OCI-LY1 (cell line): ENCODE measurements at regions not wholly inside any gene's neighbourhood (a gene's known extent, or its start where the extent isn't known, plus 50 kb on each side); places are given as distances from the start of the nearest gene placed in this dataset.

Experiments used
- H2AFZ ChIP-seq: fragments of 200-600 bp; sonication (generic), shearing (Covaris generic); 2 replicates; pipeline ENCODE4 v1.6.0; 2014; ENCODE audit warnings: antibody characterized with exemption, mild to moderate bottlenecking, low read length
- H3F3A ChIP-seq: fragments of 200-600 bp; sonication (generic), shearing (Covaris generic); 2 replicates; pipeline ENCODE4 v1.6.0; 2014; ENCODE audit warnings: mild to moderate bottlenecking, antibody characterized with exemption, low read length, moderate library complexity; ENCODE audit not compliant: insufficient read depth
- H3K27ac ChIP-seq: fragments of 200-600 bp; sonication (generic); 2 replicates; pipeline ENCODE4 v1.5.1; 2014; ENCODE audit warnings: low read length, mixed run types, mild to moderate bottlenecking, low read depth; ENCODE audit not compliant: poor library complexity, severe bottlenecking
- H3K27me3 ChIP-seq: fragments of 200-600 bp; sonication (generic); 2 replicates; pipeline ENCODE4 v1.6.0; 2014; ENCODE audit warnings: antibody characterized with exemption, mild to moderate bottlenecking, low read length, moderate library complexity; ENCODE audit not compliant: insufficient read depth
- H3K36me3 ChIP-seq: fragments of 200-600 bp; sonication (generic); 2 replicates; pipeline ENCODE4 v1.6.1; 2014; ENCODE audit warnings: mild to moderate bottlenecking, antibody characterized with exemption, low read length, moderate library complexity, mixed read lengths; ENCODE audit not compliant: insufficient read depth
- H3K4me1 ChIP-seq: fragments of 200-600 bp; sonication (generic); 2 replicates; pipeline ENCODE4 v1.5.1; 2014; ENCODE audit warnings: mild to moderate bottlenecking, low read length, moderate library complexity; ENCODE audit not compliant: insufficient read depth, severe bottlenecking
- H3K4me2 ChIP-seq: fragments of 200-600 bp; sonication (generic), shearing (Covaris generic); 2 replicates; pipeline ENCODE4 v1.6.1; 2014; ENCODE audit warnings: low read length
- H3K4me3 ChIP-seq: fragments of 200-600 bp; sonication (generic); 2 replicates; pipeline ENCODE4 v1.5.1; 2014; ENCODE audit warnings: low read length, low read depth, mild to moderate bottlenecking, mixed read lengths; ENCODE audit not compliant: poor library complexity, severe bottlenecking
- H3K79me2 ChIP-seq: fragments of 200-600 bp; shearing (Covaris generic); 2 replicates; pipeline ENCODE4 v1.6.1; 2016; ENCODE audit warnings: mixed run types, low read length, mixed read lengths; ENCODE audit not compliant: insufficient read depth
- H3K9ac ChIP-seq: fragments of 200-600 bp; sonication (generic), shearing (Covaris generic); 2 replicates; pipeline ENCODE4 v1.6.1; 2014; ENCODE audit warnings: mild to moderate bottlenecking, low read length, mixed read lengths
- H3K9me2 ChIP-seq: fragments of 200-600 bp; sonication (generic), shearing (Covaris generic); 2 replicates; pipeline ENCODE4 v1.6.1; 2014; ENCODE audit warnings: low read depth, mild to moderate bottlenecking, low read length, mixed read lengths
- H3K9me3 ChIP-seq: fragments of 200-600 bp; shearing (Covaris generic); 2 replicates; pipeline ENCODE4 v1.6.1; 2014; ENCODE audit warnings: low read length, mixed read lengths
- H4K20me1 ChIP-seq: fragments of 200-600 bp; sonication (generic), shearing (Covaris generic); 2 replicates; pipeline ENCODE4 v1.6.0; 2016; ENCODE audit warnings: mild to moderate bottlenecking, low read length; ENCODE audit not compliant: insufficient read depth
- EZH2 ChIP-seq: fragments of 200-600 bp; sonication (generic), shearing (Covaris generic); IDR thresholded peaks from 2 replicates; pipeline ENCODE4 v1.8.0; 2017; ENCODE audit warnings: borderline replicate concordance, mixed run types, mild to moderate bottlenecking, antibody characterized with exemption, low read length, moderate library complexity, mixed read lengths
- TF ChIP-seq, protein P1 (sequence below): fragments of 200-600 bp; sonication (generic), shearing (Covaris generic); IDR thresholded peaks from 2 replicates; pipeline ENCODE4 v1.5.1; 2017; ENCODE audit warnings: mild to moderate bottlenecking, antibody characterized with exemption, low read length, moderate library complexity, mixed read lengths

- no peaks in the 10 kb centered on the region for H3K79me2 ChIP-seq
- H3K4me1 ChIP-seq = no peaks in the 10 kb centered on the region
- H4K20me1 ChIP-seq = no peaks in the 10 kb centered on the region
- H3K4me3 ChIP-seq = no peak overlapping the region
- TF ChIP-seq EZH2 = no peak
- TF ChIP-seq, protein P1, sequence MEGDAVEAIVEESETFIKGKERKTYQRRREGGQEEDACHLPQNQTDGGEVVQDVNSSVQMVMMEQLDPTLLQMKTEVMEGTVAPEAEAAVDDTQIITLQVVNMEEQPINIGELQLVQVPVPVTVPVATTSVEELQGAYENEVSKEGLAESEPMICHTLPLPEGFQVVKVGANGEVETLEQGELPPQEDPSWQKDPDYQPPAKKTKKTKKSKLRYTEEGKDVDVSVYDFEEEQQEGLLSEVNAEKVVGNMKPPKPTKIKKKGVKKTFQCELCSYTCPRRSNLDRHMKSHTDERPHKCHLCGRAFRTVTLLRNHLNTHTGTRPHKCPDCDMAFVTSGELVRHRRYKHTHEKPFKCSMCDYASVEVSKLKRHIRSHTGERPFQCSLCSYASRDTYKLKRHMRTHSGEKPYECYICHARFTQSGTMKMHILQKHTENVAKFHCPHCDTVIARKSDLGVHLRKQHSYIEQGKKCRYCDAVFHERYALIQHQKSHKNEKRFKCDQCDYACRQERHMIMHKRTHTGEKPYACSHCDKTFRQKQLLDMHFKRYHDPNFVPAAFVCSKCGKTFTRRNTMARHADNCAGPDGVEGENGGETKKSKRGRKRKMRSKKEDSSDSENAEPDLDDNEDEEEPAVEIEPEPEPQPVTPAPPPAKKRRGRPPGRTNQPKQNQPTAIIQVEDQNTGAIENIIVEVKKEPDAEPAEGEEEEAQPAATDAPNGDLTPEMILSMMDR = no peak
- no peaks in the 10 kb centered on the region for H3K9me3 ChIP-seq
- H3K4me2 ChIP-seq = no peak overlapping the region
- H3F3A ChIP-seq = no peaks in the 10 kb centered on the region
- no peak overlapping the region for H3K9ac ChIP-seq
- H2AFZ ChIP-seq = no peak overlapping the region
- H3K27ac ChIP-seq = no peak overlapping the region
- H3K27me3 ChIP-seq = no peaks in the 10 kb centered on the region
- no peaks in the 10 kb centered on the region for H3K9me2 ChIP-seq
- no peaks in the 10 kb centered on the region for H3K36me3 ChIP-seq
These were observed 653.3 kb upstream of the PFKP start for GRCh38 chr10:2414039-2414438.

DNA sequence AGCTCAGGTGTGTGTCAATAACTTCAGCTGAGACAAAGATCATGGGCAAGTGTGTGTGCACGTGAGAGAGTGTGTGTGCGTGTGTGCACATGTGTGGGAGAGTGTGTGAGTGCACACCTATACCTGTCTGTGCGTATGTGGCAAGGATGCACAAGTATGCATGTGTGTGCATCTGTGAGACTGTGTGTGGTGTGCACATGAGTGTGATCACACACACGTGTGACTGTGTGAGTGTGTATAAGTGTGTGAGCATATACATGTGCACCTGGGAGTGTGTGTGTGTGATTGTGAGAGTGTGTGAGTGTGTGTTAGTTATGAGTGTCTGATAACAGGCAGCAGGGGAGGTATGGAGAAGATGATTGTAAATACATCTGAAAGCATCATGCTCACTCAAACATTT lies 657.3 kb upstream of the PFKP start:
- Histone ChIP-seq H3K4me2 (no peak overlapping the region), H3K9me2 (no peaks in the 10 kb centered on the region), H3K79me2 (no peaks in the 10 kb centered on the region), H3K9ac (no peak overlapping the region), H3K36me3 (no peaks in the 10 kb centered on the region), H4K20me1 (no peaks in the 10 kb centered on the region), H3K9me3 (no peaks in the 10 kb centered on the region), H3K27ac (no peak overlapping the region), H2AFZ (no peak overlapping the region), H3K4me1 (no peaks in the 10 kb centered on the region), H3K4me3 (no peak overlapping the region), H3K27me3 (no peaks in the 10 kb centered on the region), H3F3A (no peaks in the 10 kb centered on the region)
- TF ChIP-seq, protein P1 = no peak
- TF ChIP-seq EZH2 = no peak

DNA sequence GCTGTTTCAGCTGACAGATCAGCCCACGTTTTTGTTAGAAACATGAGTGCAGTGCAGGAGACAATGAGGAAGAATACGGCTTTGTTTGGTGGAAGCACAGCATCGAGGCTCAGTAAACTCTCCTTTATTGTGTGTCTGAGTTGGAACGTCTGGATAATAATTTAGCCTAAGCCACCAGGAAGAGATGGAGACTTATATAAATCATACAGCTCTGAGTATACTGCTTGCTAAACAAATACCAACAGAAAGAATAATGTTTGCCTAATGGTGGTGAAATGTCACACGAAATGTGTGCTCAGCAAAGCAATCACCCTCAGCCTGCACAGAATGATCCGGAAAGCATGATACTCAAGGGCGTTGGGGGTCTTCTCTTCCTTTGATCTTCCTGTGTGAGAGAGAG lies 664.1 kb upstream of the ADARB2 start:
- Histone ChIP-seq H2AFZ (no peak overlapping the region), H3K27me3 (no peaks in the 10 kb centered on the region), H3K4me3 (no peak overlapping the region), H3K36me3 (no peaks in the 10 kb centered on the region), H3K4me2 (no peak overlapping the region), H3K4me1 (no peaks in the 10 kb centered on the region), H3K79me2 (no peaks in the 10 kb centered on the region), H3K9me2 (no peaks in the 10 kb centered on the region), H4K20me1 (no peaks in the 10 kb centered on the region), H3K9me3 (no peaks in the 10 kb centered on the region), H3K27ac (no peak overlapping the region), H3F3A (no peaks in the 10 kb centered on the region), H3K9ac (no peak overlapping the region)
- no peak for TF ChIP-seq EZH2
- TF ChIP-seq, protein P1 = no peak
